Right kidney (tissue), 1 donor: ENCODE measurements at regions not wholly inside any gene's neighbourhood (a gene's known extent, or its start where the extent isn't known, plus 50 kb on each side); places are given as distances from the start of the nearest gene placed in this dataset.

Source experiments
- DNase-seq: peaks from one replicate; pipeline ENCODE4 v3.0.0-alpha.2; 2016

GRCh38 chr4:86529436-86529835 is 64.7 kb upstream of the PTPN13 start:
- DNase-seq: no peak

- DNase-seq: no peak
Measured at GRCh38 chr4:86530183-86530582, 63.9 kb upstream of the PTPN13 start.

GRCh38 chr4:86531440-86531839 is 62.7 kb upstream of the PTPN13 start:
- no peak for DNase-seq

- DNase-seq: no peak
Measured at GRCh38 chr4:86532851-86533250, 61.3 kb upstream of the PTPN13 start.

GRCh38 chr4:86536151-86536550 is 58.0 kb upstream of the PTPN13 start:
- no peak for DNase-seq

GRCh38 chr4:86542319-86543027 is 51.6 kb upstream of the PTPN13 start:
- DNase-seq: no peak

- DNase-seq: no peak
Measured at GRCh38 chr4:86543080-86543479, 51.0 kb upstream of the PTPN13 start.

GRCh38 chr4:86543560-86544309 is 50.4 kb upstream of the PTPN13 start:
- no peak for DNase-seq

GRCh38 chr4:86544310-86544966 is 49.7 kb upstream of the PTPN13 start:
- DNase-seq: no peak
